Activated T-helper 1 cell treated with anti-CD3 and anti-CD28 coated beads, Interleukin-12 subunit alpha, Interleukin-12 subunit beta, Interleukin-2, Interleukin-4 antibody, amounts not matched to agents 30 ng/mL and 10 ng/mL and 1 ng/mL, durations not matched to agents 14 hours and 24 hours and 36 hours (primary cell): ENCODE measurements at regions not wholly inside any gene's neighbourhood (a gene's known extent, or its start where the extent isn't known, plus 50 kb on each side); places are given as distances from the start of the nearest gene placed in this dataset.
"Not testable (repeated sequence)": the region's sequence is repeated elsewhere in the genome, so short reads cannot be mapped to it uniquely, and the experiment has no call there.

Experiments
- DNase-seq: peaks from one replicate; pipeline ENCODE4 v3.0.0; 2021; ENCODE audit warnings: low spot score
- H3K27ac Mint-ChIP-seq: one replicate; pipeline ENCODE4 v1.8.0; 2021; ENCODE audit warnings: mild to moderate bottlenecking, mixed read lengths
- H3K27me3 Mint-ChIP-seq: one replicate; pipeline ENCODE4 v1.8.0; 2022; ENCODE audit warnings: mild to moderate bottlenecking, moderate library complexity, mixed read lengths; ENCODE audit not compliant: insufficient read depth
- H3K36me3 Mint-ChIP-seq: one replicate; pipeline ENCODE4 v1.8.0; 2021; ENCODE audit warnings: low read depth, mixed read lengths
- H3K4me1 Mint-ChIP-seq: one replicate; pipeline ENCODE4 v1.8.0; 2021; ENCODE audit warnings: low read depth, mixed read lengths
- H3K4me3 Mint-ChIP-seq: one replicate; pipeline ENCODE4 v1.8.0; 2021; ENCODE audit warnings: mild to moderate bottlenecking, moderate library complexity, mixed read lengths
- H3K9me3 Mint-ChIP-seq: one replicate; pipeline ENCODE4 v1.8.0; 2021; ENCODE audit warnings: mixed read lengths
- intact Hi-C: fragments of 100-400 bp; cut with micrococcal nuclease; formaldehyde crosslinking; loops from one replicate; pipeline ENCODE4 v1.15.1; 2024

- Mint-ChIP-seq H3K36me3 (no peaks in the 10 kb centered on the region), H3K4me3 (no peak overlapping the region), H3K9me3 (no peaks in the 10 kb centered on the region), H3K27ac (no peak overlapping the region), H3K4me1 (no peaks in the 10 kb centered on the region), H3K27me3 (no peaks in the 10 kb centered on the region)
- no peak for DNase-seq
- intact Hi-C loops, result no loop called here
These were observed 84.4 kb upstream of the ARMCX2 start for GRCh38 chrX:101744085-101744484.

GRCh38 chrX:101740642-101741041 lies 81.0 kb upstream of the ARMCX2 start:
- Mint-ChIP-seq H3K9me3 (no peaks in the 10 kb centered on the region), H3K4me1 (no peaks in the 10 kb centered on the region), H3K27ac (no peak overlapping the region), H3K27me3 (no peaks in the 10 kb centered on the region), H3K4me3 (no peak overlapping the region), H3K36me3 (no peaks in the 10 kb centered on the region)
- DNase-seq, result no peak
- intact Hi-C loops, result no loop called here

- intact Hi-C loops, H3K27me3 Mint-ChIP-seq, H3K36me3 Mint-ChIP-seq, H3K4me1 Mint-ChIP-seq, H3K9me3 Mint-ChIP-seq, DNase-seq, H3K4me3 Mint-ChIP-seq, H3K27ac Mint-ChIP-seq: not testable (repeated sequence)
These were observed 79.2 kb upstream of the ARMCX2 start for GRCh38 chrX:101738867-101739266.

GRCh38 chrX:101738411-101738810 lies 78.8 kb upstream of the ARMCX2 start:
- intact Hi-C loops, H3K4me1 Mint-ChIP-seq, DNase-seq, H3K36me3 Mint-ChIP-seq, H3K27ac Mint-ChIP-seq, H3K4me3 Mint-ChIP-seq, H3K27me3 Mint-ChIP-seq, H3K9me3 Mint-ChIP-seq: not testable (repeated sequence)

GRCh38 chrX:101736651-101737050 lies 77.0 kb upstream of the ARMCX2 start:
- Mint-ChIP-seq H3K27me3 (no peaks in the 10 kb centered on the region), H3K36me3 (no peaks in the 10 kb centered on the region), H3K4me3 (no peak overlapping the region), H3K9me3 (no peaks in the 10 kb centered on the region), H3K27ac (no peak overlapping the region), H3K4me1 (no peaks in the 10 kb centered on the region)
- intact Hi-C loops, result no loop called here
- no peak for DNase-seq

- intact Hi-C loops, result no loop called here
- no peak overlapping the region for H3K4me3 Mint-ChIP-seq
- no peak overlapping the region for H3K27ac Mint-ChIP-seq
- no peaks in the 10 kb centered on the region for H3K4me1 Mint-ChIP-seq
- H3K36me3 Mint-ChIP-seq, result no peaks in the 10 kb centered on the region
- no peaks in the 10 kb centered on the region for H3K27me3 Mint-ChIP-seq
- no peaks in the 10 kb centered on the region for H3K9me3 Mint-ChIP-seq
- DNase-seq, result no peak
These were observed 73.2 kb upstream of the ARMCX2 start for GRCh38 chrX:101732870-101733269.

GRCh38 chrX:101729986-101730385 lies 70.3 kb upstream of the ARMCX2 start:
- intact Hi-C loops, result no loop called here
- Mint-ChIP-seq H3K9me3 (no peaks in the 10 kb centered on the region), H3K4me3 (no peak overlapping the region), H3K4me1 (no peaks in the 10 kb centered on the region), H3K27ac (no peak overlapping the region), H3K27me3 (peaks cover 1% of the 10 kb centered on the region), H3K36me3 (no peaks in the 10 kb centered on the region)
- DNase-seq, result no peak
